BLaER1 (cell line): ENCODE measurements at regions not wholly inside any gene's neighbourhood (a gene's known extent, or its start where the extent isn't known, plus 50 kb on each side); places are given as distances from the start of the nearest gene placed in this dataset.

ENCODE experiments used
- H3K27ac ChIP-seq: shearing (Covaris generic); formaldehyde crosslinking; 2 replicates; pipeline ENCODE4 v1.8.1; 2022
- H3K27me3 ChIP-seq: shearing (Covaris generic); formaldehyde crosslinking; 2 replicates; pipeline ENCODE4 v1.8.1; 2022
- H3K36me3 ChIP-seq: shearing (Covaris generic); formaldehyde crosslinking; 2 replicates; pipeline ENCODE4 v1.8.1; 2022
- H3K4me1 ChIP-seq: shearing (Covaris generic); formaldehyde crosslinking; 2 replicates; pipeline ENCODE4 v1.8.1; 2022
- H3K4me2 ChIP-seq: shearing (Covaris generic); formaldehyde crosslinking; 2 replicates; pipeline ENCODE4 v1.8.1; 2022
- H3K4me3 ChIP-seq: shearing (Covaris generic); formaldehyde crosslinking; 2 replicates; pipeline ENCODE4 v1.8.1; 2022
- H3K9ac ChIP-seq: shearing (Covaris generic); formaldehyde crosslinking; 2 replicates; pipeline ENCODE4 v1.8.1; 2022
- H3K9me3 ChIP-seq: shearing (Covaris generic); formaldehyde crosslinking; 2 replicates; pipeline ENCODE4 v1.8.1; 2022
- H4K20me1 ChIP-seq: shearing (Covaris generic); formaldehyde crosslinking; 2 replicates; pipeline ENCODE4 v1.8.1; 2022
- Cebpa-rat ChIP-seq: shearing (Covaris generic); IDR thresholded peaks from 2 replicates; pipeline ENCODE4 v1.8.1; 2022

DNA sequence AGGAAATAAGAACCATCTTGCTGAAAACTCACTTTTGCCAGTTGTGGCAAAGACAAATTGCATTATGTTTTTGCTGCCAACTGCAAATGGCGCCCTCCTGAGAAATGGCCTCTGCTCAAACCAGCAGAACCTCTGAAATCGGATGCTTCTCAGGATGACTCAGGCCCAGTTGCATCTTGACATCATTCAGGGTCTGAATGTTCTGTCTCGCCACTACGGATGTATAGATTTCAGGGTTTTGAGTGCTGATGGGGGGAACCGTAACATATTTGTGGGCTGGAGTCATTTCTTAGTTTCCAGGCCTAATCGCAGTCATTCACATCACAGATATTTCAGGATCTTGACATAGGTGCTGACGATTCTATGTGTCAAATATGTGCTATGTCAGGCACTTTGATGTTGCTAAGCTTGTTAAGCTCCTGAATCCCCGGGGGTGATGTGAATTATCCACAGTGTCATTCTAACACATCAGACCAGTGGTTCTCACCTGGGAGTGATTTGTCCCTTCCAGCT is 207.1 kb downstream of the NFATC2 start:
- H3K4me2 ChIP-seq, result no peak overlapping the region

DNA sequence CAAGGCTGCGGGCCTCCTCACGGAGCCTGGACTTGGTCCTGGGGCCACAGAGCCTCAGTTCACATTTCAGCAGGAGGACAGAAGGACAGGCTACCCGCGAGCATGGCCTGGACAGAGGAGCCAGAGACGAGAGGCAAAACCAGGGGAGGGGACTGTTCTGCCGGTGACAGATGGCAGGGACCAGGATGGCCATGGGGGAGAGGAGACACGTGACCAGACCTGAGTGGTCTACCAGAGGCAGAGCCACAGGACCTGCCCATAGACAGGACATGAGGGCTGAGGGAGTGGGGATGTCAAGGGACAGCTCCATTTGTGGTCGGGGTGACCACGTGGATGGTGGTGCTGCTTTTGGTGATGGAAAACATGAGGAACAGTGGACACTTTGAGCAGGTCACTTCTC is 207.9 kb downstream of the NFATC2 start:
- Histone ChIP-seq H3K9me3 (no peaks in the 10 kb centered on the region), H3K9ac (no peak overlapping the region), H3K4me2 (no peak overlapping the region), H3K36me3 (no peaks in the 10 kb centered on the region), H3K4me3 (no peak overlapping the region), H3K27me3 (no peaks in the 10 kb centered on the region), H3K27ac (no peak overlapping the region), H3K4me1 (peaks cover 18% of the 10 kb centered on the region), H4K20me1 (no peaks in the 10 kb centered on the region)
- no peak for TF ChIP-seq Cebpa-rat

More for the DNA sequence above, 207.1 kb downstream of the NFATC2 start:
- H3K4me3 ChIP-seq, result no peak overlapping the region
- TF ChIP-seq Cebpa-rat, result no peak
- H3K9me3 ChIP-seq, result no peaks in the 10 kb centered on the region
- no peaks in the 10 kb centered on the region for H3K36me3 ChIP-seq
- H3K4me1 ChIP-seq, result peaks cover 19% of the 10 kb centered on the region
- no peaks in the 10 kb centered on the region for H4K20me1 ChIP-seq
- H3K27me3 ChIP-seq, result no peaks in the 10 kb centered on the region
- H3K27ac ChIP-seq, result no peak overlapping the region
- no peak overlapping the region for H3K9ac ChIP-seq

DNA sequence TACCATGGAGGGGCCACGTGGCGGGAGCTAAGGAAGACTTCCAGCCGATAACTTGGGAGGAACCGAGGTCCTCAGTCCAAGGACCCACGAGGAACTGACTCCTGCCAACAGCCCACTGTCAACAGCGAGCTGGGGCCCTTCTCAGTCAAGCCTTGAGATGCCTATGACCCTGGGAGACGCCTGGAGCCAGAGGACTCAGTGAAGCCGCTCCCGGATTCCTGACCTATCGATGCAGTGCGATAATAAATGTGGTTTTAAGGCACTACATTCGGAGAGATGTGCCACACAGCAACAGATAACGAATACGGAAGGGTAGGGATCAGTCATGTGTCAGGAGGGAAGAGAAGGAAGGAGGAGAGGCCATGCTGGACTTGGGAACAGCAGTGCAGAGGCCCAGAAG is 208.5 kb downstream of the NFATC2 start:
- no peak for TF ChIP-seq Cebpa-rat
- H3K27me3 ChIP-seq, result no peaks in the 10 kb centered on the region
- peaks cover 12% of the 10 kb centered on the region for H3K4me1 ChIP-seq
- no peak overlapping the region for H3K4me3 ChIP-seq
- H3K27ac ChIP-seq, result no peak overlapping the region
- no peaks in the 10 kb centered on the region for H3K9me3 ChIP-seq
- no peaks in the 10 kb centered on the region for H4K20me1 ChIP-seq
- no peak overlapping the region for H3K4me2 ChIP-seq
- no peaks in the 10 kb centered on the region for H3K36me3 ChIP-seq
- H3K9ac ChIP-seq, result no peak overlapping the region

DNA sequence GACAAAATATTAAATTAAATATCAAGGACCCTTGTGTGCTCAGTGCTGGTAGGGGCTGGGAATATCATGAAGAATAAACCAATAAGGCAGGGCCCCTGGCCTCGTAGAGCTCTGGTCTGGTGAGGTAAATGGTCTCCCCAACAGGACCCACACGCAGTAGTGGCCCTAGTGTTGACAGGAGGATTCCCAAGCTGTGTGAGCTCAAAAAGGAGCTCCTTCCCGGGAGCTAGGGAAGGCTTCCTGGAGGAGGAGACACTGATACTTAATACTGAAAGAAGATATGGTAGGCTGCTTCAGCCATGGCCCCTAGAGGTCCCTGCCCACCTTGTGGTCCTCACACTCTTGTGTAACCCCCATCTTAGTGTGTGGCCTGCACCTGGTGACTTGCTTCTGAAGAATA is 209.1 kb downstream of the NFATC2 start:
- no peaks in the 10 kb centered on the region for H3K27me3 ChIP-seq
- H3K36me3 ChIP-seq, result no peaks in the 10 kb centered on the region
- H3K4me2 ChIP-seq, result no peak overlapping the region
- H3K9me3 ChIP-seq, result no peaks in the 10 kb centered on the region
- H4K20me1 ChIP-seq, result no peaks in the 10 kb centered on the region
- TF ChIP-seq Cebpa-rat, result no peak
- H3K4me3 ChIP-seq, result no peak overlapping the region
- no peak overlapping the region for H3K27ac ChIP-seq
- H3K4me1 ChIP-seq, result peaks cover 10% of the 10 kb centered on the region
- no peak overlapping the region for H3K9ac ChIP-seq

DNA sequence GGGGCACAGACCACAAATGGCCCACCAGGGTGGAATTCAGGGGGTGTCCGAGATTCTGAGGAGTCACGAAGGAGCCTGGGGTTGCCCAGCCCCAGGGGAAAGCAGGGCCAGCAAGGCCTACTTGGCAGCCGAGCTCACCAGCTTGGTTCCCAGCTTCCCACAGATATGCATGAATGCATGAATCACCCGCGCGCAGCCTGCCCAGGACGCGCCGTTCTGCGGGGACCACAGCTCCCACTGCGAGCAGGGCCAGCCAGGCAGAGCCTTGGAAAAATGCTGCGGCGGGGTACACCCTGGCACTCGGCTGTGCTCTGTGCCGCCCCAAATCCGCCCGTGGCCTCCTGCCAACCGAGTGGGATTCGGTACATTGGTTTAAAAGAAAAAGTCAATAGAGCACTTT is 211.0 kb downstream of the NFATC2 start:
- no peak overlapping the region for H3K9ac ChIP-seq
- H3K4me1 ChIP-seq, result no peaks in the 10 kb centered on the region
- TF ChIP-seq Cebpa-rat, result no peak
- H3K27ac ChIP-seq, result no peak overlapping the region
- no peaks in the 10 kb centered on the region for H3K27me3 ChIP-seq
- H3K4me2 ChIP-seq, result no peak overlapping the region
- H4K20me1 ChIP-seq, result no peaks in the 10 kb centered on the region
- no peaks in the 10 kb centered on the region for H3K36me3 ChIP-seq
- H3K4me3 ChIP-seq, result no peak overlapping the region
- H3K9me3 ChIP-seq, result no peaks in the 10 kb centered on the region

DNA sequence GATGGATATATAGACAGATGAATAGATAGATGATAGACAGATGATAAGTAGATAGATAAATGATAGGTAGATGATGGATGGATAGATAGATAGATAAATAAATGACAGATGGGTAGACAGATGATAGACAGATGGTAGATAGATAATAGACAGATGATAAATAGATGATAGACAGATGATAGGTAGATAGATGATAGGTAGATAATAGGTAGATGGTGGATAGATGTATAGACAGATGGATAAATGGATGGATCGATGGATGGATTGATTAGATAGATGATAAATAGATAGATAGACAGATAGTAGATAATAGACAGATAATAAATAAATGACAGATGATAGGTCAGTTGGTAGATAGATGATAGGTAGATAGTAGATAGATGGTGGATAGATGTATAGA is 212.7 kb downstream of the NFATC2 start:
- no peak for TF ChIP-seq Cebpa-rat
- H3K9ac ChIP-seq, result no peak overlapping the region
- H3K4me2 ChIP-seq, result no peak overlapping the region
- no peaks in the 10 kb centered on the region for H3K27me3 ChIP-seq
- H3K27ac ChIP-seq, result no peak overlapping the region
- H3K9me3 ChIP-seq, result no peaks in the 10 kb centered on the region
- H3K4me3 ChIP-seq, result no peak overlapping the region
- no peaks in the 10 kb centered on the region for H3K4me1 ChIP-seq
- no peaks in the 10 kb centered on the region for H4K20me1 ChIP-seq
- no peaks in the 10 kb centered on the region for H3K36me3 ChIP-seq

DNA sequence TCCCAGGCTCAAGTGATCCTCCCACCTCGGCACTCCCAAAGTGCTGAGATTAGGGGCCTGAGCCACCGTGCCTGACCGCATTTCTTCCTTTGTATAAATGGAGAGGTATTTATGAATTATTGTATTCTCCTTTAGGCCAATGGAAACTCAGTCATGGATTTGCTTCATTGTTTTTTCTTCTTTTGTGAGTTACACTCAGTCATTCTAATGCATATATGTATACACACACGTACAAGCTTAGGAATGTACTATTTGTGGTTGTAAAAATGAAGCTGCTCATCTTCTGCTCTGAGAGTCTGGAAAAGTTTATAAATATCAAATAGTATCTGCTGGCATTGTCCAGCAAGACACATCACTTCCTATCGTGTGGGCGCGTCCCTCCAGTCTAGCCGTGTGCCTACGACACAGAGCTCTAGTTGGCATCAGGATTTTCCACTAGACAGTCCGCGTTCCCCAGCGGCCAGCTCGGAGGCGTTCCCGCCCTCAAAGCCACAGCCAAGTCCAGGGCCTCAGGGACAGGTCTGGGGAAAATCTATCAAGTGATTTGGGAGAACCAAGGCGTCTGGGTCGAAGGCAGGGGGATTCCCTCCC is 215.2 kb downstream of the NFATC2 start:
- Histone ChIP-seq H3K4me1 (0 out of 2 replicates have a peak, but pooled peaks cover 1% of the 10 kb centered on the region), H3K27ac (no peak overlapping the region), H3K36me3 (no peaks in the 10 kb centered on the region), H3K9me3 (no peaks in the 10 kb centered on the region), H3K4me3 (no peak overlapping the region), H3K9ac (no peak overlapping the region), H3K4me2 (no peak overlapping the region), H4K20me1 (no peaks in the 10 kb centered on the region), H3K27me3 (no peaks in the 10 kb centered on the region)
- TF ChIP-seq Cebpa-rat, result no peak

DNA sequence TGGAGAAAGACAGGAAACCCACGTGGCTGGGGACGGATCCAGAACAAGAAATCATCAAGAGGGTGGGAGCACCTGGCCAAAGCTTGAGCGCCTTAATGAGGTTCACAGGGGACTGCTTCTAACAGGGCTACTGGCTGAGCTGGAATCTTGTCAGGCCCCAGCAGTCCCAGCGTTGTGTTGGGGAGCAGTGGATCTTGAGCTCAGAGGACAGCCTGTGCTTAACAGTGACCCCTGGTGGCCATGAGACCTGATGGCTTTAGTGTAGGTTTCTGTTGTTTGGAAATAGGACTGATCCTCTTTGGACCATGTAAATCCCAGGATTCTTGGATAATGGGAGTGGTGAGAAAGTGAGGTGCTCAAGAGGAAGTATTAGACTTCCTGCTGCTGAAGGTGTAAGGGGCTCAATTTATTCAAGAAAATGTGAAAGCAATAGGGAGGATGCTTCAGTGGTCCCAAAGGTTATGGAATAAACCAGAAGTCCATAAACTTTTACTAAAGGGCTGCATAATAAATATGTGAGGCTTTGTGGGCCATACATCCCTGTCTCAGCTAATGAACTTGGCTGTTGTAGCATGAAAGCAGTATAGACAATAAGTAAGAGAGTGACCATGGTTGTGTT is 216.2 kb downstream of the NFATC2 start:
- Histone ChIP-seq H3K9ac (no peak overlapping the region), H3K27ac (no peak overlapping the region), H3K27me3 (no peaks in the 10 kb centered on the region), H3K4me2 (no peak overlapping the region), H4K20me1 (no peaks in the 10 kb centered on the region), H3K36me3 (no peaks in the 10 kb centered on the region), H3K9me3 (no peaks in the 10 kb centered on the region), H3K4me1 (0 out of 2 replicates have a peak, but pooled peaks cover 5% of the 10 kb centered on the region), H3K4me3 (no peak overlapping the region)
- TF ChIP-seq Cebpa-rat, result no peak

DNA sequence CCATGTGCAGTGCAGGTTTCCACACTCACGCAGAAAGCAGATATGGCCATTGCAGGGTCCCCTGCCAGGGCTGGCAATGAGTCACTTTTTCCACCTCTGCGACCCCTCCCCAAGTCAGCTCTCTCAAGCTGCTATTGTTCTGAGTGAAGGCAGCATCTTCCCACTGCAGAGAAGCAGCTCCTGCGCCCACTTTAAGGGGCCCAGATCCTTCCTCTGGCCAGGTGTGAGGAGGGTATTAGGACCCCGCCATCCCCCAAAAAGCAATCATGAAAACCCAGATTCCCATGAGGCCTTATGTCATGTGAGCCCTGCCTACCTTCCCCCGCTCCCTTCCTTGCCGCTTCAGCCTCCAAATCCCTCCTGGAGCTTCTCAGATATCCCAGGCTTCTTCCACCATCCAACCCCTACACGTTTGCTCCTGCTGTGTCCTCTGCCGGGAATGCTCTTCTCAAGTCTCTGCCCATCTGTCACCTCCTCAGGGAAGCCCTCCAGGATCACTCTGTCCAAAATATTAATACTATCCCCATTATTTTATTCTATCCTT is 220.3 kb downstream of the NFATC2 start:
- Histone ChIP-seq H3K27ac (no peak overlapping the region), H3K27me3 (no peaks in the 10 kb centered on the region), H3K36me3 (no peaks in the 10 kb centered on the region), H3K4me1 (0 out of 2 replicates have a peak, but pooled peaks cover 5% of the 10 kb centered on the region), H3K9ac (no peak overlapping the region), H3K9me3 (no peaks in the 10 kb centered on the region), H3K4me2 (no peak overlapping the region), H3K4me3 (no peak overlapping the region), H4K20me1 (no peaks in the 10 kb centered on the region)
- TF ChIP-seq Cebpa-rat, result no peak

DNA sequence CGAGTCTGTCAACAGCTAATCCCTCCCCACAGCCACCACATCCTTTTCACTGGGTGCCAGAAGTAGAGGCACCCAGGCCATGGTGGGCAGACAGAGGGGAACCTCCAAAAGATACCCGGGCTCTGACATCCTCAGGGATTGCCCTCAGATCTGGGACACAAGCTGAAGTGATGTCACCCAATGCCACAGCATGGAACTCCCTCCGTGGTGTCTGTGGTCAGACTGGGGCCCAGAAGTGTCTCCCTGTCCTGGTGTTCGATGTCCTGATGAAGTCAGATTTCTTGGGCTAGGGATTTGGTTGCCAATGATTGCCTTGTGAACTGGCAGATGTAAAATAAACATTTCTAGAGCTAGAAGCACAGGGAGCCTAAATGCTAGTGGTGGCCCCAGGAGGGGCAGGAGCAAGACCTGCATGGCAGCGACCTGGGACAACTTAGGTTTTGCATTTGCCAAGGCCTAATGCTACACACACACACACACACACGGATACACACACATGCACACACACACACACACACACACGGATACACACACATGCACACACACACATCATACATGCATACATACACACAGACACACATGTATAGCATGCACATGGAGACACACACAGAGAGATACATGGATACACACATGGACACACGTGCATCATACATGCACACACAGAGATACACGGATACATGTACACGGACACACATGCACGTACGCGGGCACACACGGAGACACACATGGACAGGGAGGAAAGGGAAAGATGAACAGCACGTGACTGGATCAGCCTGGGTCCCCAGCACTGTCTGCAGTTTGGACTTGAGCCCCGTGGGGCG is 221.0 kb downstream of the NFATC2 start:
- Histone ChIP-seq H3K36me3 (no peaks in the 10 kb centered on the region), H3K4me1 (0 out of 2 replicates have a peak, but pooled peaks cover 5% of the 10 kb centered on the region), H3K27ac (no peak overlapping the region), H3K9ac (no peak overlapping the region), H4K20me1 (no peaks in the 10 kb centered on the region), H3K27me3 (no peaks in the 10 kb centered on the region), H3K4me3 (no peak overlapping the region), H3K9me3 (no peaks in the 10 kb centered on the region), H3K4me2 (no peak overlapping the region)
- TF ChIP-seq Cebpa-rat, result no peak
